ENCODE measurements at regions not wholly inside any gene's neighbourhood (a gene's known extent, or its start where the extent isn't known, plus 50 kb on each side); places are given as distances from the start of the nearest gene placed in this dataset.

DNA sequence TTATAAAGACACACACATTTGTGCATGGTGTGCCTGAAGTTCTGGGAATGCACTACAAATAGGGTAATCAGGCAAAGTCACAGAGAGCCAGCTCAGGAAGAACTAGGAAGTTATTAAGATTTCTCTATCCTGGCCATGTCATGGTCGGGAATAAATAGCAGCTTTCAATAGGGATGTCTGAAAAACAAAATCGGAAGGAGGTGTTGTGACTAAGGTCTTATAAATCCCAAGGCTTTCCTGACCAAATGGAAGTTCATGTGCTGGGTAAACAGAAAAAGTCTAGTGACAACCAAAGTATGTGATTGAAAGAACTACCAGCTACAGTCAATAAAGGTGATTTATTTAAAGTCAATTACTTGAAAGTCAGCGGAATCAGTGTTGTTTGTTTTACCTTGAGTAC lies 262.5 kb upstream of the HS3ST1 start:
- H3K18ac ChIP-seq (ENCODE audit: extremely low read depth, low read length): no peak overlapping the region

More for the DNA sequence above, 262.5 kb upstream of the HS3ST1 start:
- no peak overlapping the region for H4K91ac ChIP-seq (replicated peaks; ENCODE audit: insufficient read length, low read length)
- H2BK20ac ChIP-seq (ENCODE audit: low read length): no peak overlapping the region
- DNase-seq (ENCODE audit: low read depth in 1 of 2, low spot score in 2 of 2) (no peak), FAIRE-seq (no peak)
- H3K4me2 ChIP-seq (ENCODE audit: insufficient read depth in 1 of 2, low read depth in 2 of 2, low read length in 2 of 2): no peak overlapping the region
- H3K27me3 ChIP-seq (replicated peaks in 1 of 4; ENCODE audit: control insufficient read depth in 3 of 4, extremely low read depth in 1 of 4, insufficient read depth in 3 of 4, low read length in 3 of 4): no peaks in the 10 kb centered on the region
- H2BK15ac ChIP-seq (ENCODE audit: low read length): no peak overlapping the region
- CTCF ChIA-PET (ENCODE audit: partially characterized antibody): interaction anchor here (1.5 kb wide), 1 partner anchor 15 kb away, joined by 3 read pairs; no protein-coding TSS in a partner anchor
- no peaks in the 10 kb centered on the region for H4K20me1 ChIP-seq (replicated peaks in 1 of 2; ENCODE audit: control insufficient read depth in 1 of 2, insufficient read depth in 2 of 2, low read length in 2 of 2)
- no peak overlapping the region for H2BK12ac ChIP-seq (ENCODE audit: low read depth, low read length)
- H3K56ac ChIP-seq (replicated peaks; ENCODE audit: insufficient read length, low read depth, low read length): no peak overlapping the region
- no peak overlapping the region for H3K23ac ChIP-seq (ENCODE audit: insufficient read length)
- H2AK5ac ChIP-seq (ENCODE audit: low read depth, low read length): no peak overlapping the region
- H2BK120ac ChIP-seq (replicated peaks; ENCODE audit: low read depth, low read length): no peak overlapping the region
- no peak for TF ChIP-seq SRF (IDR thresholded peaks at IDR 0.05; ENCODE audit: low read depth, low read length)
- H2AFZ ChIP-seq (ENCODE audit: low read length): no peak overlapping the region
- no peaks in the 10 kb centered on the region for H3K79me1 ChIP-seq (ENCODE audit: low read depth, low read length)
- no peaks in the 10 kb centered on the region for H3K23me2 ChIP-seq (ENCODE audit: low read depth, low read length)
- WGBS, 2 experiments (ENCODE audit: extremely low coverage in 1 of 2, insufficient coverage in 1 of 2, insufficient read length in 1 of 2, insufficient replicate concordance in 2 of 2, low coverage in 1 of 2, low lambda C conversion rate in 2 of 2, missing lambda C conversion rate in 1 of 2): 96% methylated on average over 3 of the region's 3 CpGs; no CpG with 5 or more reads in 1 of the 2 experiments
- H4K5ac ChIP-seq (ENCODE audit: insufficient read length, low read depth, low read length): no peak overlapping the region
- H2BK5ac ChIP-seq (ENCODE audit: low read depth, low read length): no peak overlapping the region
- H3K14ac ChIP-seq (ENCODE audit: insufficient read length): no peak overlapping the region
- H3K36me3 ChIP-seq (ENCODE audit: control insufficient read depth in 2 of 4, insufficient read depth in 4 of 4, low read length in 3 of 4): no peaks in the 10 kb centered on the region
- no peaks in the 10 kb centered on the region for H3K4me1 ChIP-seq (replicated peaks in 1 of 4; ENCODE audit: control insufficient read depth in 3 of 4, insufficient read depth in 4 of 4, low read length in 3 of 4)
- H3K27ac ChIP-seq (ENCODE audit: low read depth, low read length): no peak overlapping the region
- no peak overlapping the region for H3K4ac ChIP-seq (replicated peaks; ENCODE audit: insufficient read length, low read depth, low read length)
- H3K79me2 ChIP-seq (ENCODE audit: control insufficient read depth in 1 of 2, insufficient read depth in 2 of 2, low read length in 2 of 2): no peaks in the 10 kb centered on the region
- H4K8ac ChIP-seq (ENCODE audit: extremely low read depth, insufficient read depth, low read length): no peak overlapping the region
- no peak overlapping the region for H3K4me3 ChIP-seq (ENCODE audit: extremely low read depth in 1 of 4, insufficient read depth in 2 of 4, low read depth in 3 of 4, low read length in 4 of 4)
- H3K9ac ChIP-seq (replicated peaks in 1 of 4; ENCODE audit: extremely low read depth in 1 of 4, low read depth in 3 of 4, low read length in 3 of 4): no peak overlapping the region; a peak in 1 of 7 replicates
- no peaks in the 10 kb centered on the region for H3K9me3 ChIP-seq (ENCODE audit: insufficient read depth in 2 of 2, low read depth in 1 of 2, low read length in 1 of 2)
- POLR2A ChIA-PET (ENCODE audit: partially characterized antibody): no interaction called here
